ENCODE measurements at regions not wholly inside any gene's neighbourhood (a gene's known extent, or its start where the extent isn't known, plus 50 kb on each side); places are given as distances from the start of the nearest gene placed in this dataset.

GRCh38 chr3:72595927-72596610 is 252.2 kb downstream of the SHQ1 start:
- TF ChIP-seq EZH2 (IDR thresholded peaks at IDR 0.05; ENCODE audit: borderline replicate concordance) = no peak
- TF ChIP-seq CTCF (IDR thresholded peaks at IDR 0.05; ENCODE audit: poor library complexity) = no peak

Data from hepatocyte (in vitro differentiated cells).